Stimulated activated CD8-positive, alpha-beta memory T cell treated with anti-CD3 and anti-CD28 coated beads, Interleukin-4, amount 100 ng/mL, for 48 hours (primary cell): ENCODE measurements at regions not wholly inside any gene's neighbourhood (a gene's known extent, or its start where the extent isn't known, plus 50 kb on each side); places are given as distances from the start of the nearest gene placed in this dataset.
"Not testable (repeated sequence)": the region's sequence is repeated elsewhere in the genome, so short reads cannot be mapped to it uniquely, and the experiment has no call there.

Experiments used
- DNase-seq: peaks from one replicate; pipeline ENCODE4 v3.0.0-alpha.2; 2020

- DNase-seq = no peak
Observed at GRCh38 chr22:48499456-48500425, 1327.9 kb downstream of the BRD1 start.

GRCh38 chr22:48498526-48499331 is 1328.9 kb downstream of the BRD1 start:
- no peak for DNase-seq

GRCh38 chr22:48497743-48498520 is 1329.7 kb downstream of the BRD1 start:
- not testable (repeated sequence) for DNase-seq

DNA sequence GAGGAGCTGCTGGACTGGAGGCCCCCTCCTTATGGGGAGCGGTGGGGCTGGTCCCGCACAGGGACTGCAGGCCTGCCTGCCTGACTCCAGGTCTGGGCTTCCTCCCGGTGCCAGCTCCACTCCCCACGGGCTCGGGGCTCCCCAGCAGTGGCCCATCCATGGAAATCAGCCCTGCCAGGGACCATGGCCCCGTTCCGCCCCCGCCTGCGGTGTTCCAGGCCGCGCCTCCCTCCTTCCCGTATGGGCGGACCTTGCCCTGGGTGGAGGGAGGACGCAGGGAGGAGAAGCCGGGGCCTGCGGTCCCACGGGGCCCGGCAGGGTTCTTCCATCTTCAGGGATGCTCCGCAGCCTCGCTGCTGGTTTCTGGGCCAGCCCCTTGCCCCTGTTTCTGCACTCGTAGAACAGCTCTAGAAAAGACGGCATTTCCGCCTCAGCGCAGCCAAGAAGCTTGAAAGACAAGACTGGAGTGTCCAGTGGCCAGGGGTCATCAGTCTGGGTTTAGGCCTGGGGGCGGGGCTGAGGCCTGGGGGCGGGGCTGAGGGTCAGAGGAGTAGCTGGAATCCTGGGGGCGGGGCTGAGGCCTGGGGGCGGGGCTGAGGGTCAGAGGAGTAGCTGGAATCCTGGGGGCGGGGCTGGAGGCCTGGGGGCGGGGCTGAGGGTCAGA is 1330.6 kb downstream of the BRD1 start:
- DNase-seq = no peak

GRCh38 chr22:48496226-48496845 is 1331.3 kb downstream of the BRD1 start:
- DNase-seq = no peak

DNA sequence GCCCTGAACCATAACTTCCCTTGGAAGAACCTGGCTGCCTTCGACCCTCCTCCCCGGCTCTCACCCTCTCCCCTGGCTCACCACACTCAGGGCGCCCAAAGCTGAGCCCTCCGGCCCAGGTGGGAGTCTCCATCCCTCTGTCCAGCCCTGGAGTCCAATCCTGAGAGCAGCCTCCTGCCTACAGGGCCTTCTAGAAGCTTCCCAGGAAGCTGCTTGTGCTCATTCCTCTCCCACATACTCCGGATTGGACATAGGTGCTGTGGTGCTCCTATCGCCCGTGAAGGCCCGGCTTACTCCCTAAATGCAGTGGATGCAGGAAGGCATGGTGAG is 1332.0 kb downstream of the BRD1 start:
- no peak for DNase-seq

- no peak for DNase-seq
Observed at GRCh38 chr22:48494968-48495750, 1332.5 kb downstream of the BRD1 start.

DNA sequence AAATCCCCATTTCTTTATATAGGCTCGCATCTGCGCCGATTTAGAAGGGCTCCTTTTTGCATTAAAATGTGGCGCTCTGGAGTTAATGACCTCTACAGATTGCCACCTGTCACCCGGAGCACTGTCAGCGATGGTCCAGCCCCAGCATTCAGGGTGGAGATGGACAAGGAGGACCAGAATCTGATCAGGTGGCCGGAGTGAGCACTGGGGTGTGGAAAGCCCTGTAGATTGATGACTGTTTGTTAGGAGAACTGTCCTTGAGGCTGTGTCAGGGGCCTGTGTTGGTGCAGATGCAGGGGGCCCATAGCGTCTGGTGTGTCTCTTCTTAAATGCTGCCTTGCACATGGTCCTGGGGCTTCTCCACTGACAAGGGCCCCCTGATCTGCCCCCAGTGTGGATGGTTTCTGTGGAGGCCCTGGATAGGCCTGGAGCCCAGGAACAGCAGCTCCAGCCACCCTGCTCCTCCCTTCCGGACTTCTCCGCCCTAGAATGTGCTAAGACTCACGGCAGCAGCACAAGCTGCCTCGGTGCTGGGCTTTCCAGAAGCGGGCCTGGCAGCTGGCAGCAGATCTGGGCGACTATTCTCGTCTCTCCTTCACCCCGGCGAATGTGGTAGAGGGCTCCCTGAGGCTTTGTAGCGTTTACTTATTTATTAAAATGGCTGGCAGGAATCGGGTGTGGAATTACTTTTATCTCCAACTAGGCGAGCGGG is 1333.3 kb downstream of the BRD1 start:
- no peak for DNase-seq

DNA sequence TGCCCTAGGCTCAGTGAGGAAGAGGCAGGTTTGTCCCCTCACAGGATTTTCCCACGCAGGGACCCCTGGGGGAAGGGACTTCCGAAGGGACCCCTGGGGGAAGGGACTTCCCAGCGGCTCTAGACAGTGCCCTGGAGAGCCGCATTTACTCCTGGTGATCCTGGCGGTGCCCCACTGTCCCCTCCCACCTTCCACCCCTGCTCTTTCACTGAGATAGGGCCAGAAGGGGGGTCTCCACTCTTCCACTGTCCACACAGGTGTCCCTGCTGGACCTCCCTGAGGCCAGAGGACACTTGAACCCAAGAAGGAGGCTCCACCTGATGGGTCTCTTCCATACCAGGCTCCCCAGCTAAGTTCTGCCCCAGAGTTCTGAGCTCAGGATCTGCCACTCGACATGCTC is 1333.9 kb downstream of the BRD1 start:
- no peak for DNase-seq

- peak; percentile 53 for DNase-seq
Observed at GRCh38 chr22:48492366-48493320, 1335.0 kb downstream of the BRD1 start.

DNA sequence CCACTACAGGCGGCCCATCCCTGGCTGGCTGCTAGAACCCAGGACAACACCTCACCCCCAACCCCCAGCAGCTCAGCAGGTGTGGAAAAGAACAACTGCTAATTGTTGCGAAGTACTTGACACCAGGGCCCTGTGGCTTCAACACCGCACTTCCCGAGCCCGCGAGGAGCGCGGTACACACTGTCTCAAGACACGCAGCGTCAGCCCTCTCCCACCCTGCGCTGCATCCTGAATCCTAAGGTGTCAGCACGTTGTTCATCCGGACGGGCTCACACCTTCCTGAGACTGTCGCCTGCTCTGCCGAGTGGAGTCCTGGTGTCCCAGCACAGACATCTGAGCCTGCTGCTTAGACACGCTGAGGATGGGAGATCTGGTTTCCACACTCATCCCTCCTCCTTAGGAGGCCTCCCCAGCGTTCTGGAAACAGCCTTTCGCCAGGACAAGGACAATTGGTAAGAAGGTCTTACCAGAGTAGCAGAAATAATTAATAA is 1336.2 kb downstream of the BRD1 start:
- DNase-seq = no peak

- no peak for DNase-seq
Observed at GRCh38 chr22:48490500-48491411, 1336.9 kb downstream of the BRD1 start.

DNA sequence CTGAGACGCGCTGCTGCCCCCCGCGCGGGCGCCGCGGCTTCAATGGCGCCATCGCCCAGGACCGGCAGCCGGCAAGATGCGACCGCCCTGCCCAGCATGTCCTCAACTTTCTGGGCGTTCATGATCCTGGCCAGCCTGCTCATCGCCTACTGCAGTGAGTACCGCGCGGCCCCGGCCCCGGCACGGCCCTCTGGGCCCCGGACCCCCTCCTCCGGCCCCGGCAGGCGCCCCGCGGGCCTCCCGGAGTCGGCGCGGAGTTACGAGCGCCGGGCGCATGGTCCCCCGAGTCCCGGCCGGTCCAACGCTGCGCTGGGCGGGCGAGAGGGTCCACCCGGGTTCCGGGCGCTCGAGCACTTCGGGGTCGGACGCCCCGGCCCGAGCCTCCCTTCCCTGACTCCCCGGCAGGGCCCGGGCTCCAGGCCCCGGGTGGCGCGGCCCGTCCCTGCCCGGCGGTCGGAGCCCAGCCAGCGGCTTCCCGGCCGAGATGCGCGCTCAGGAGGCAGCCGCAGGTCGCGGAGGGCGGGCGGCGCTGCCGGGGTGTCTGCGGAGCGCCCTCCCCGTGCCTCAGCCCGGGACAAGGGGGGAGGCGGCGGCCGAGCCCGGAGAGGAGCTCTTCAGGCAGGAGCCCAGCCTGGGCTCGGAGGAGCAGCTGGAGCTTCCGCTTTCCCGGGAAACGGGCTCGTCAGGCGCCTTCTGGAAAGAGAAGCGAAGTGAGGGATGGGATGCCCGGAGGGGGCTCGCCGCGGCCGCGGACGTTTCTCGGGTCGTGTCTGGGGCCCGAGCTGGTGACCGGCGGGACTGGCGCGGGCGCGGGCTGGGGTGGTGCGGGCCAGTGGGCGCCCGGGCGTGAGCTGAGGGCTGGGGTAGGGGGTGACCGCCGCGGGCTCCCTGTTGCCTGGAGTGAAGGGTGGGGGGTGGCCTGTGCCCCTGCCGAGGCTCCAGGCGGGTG is 1337.8 kb downstream of the BRD1 start:
- no peak for DNase-seq

- DNase-seq = no peak
Observed at GRCh38 chr22:48488611-48489511, 1338.8 kb downstream of the BRD1 start.

DNA sequence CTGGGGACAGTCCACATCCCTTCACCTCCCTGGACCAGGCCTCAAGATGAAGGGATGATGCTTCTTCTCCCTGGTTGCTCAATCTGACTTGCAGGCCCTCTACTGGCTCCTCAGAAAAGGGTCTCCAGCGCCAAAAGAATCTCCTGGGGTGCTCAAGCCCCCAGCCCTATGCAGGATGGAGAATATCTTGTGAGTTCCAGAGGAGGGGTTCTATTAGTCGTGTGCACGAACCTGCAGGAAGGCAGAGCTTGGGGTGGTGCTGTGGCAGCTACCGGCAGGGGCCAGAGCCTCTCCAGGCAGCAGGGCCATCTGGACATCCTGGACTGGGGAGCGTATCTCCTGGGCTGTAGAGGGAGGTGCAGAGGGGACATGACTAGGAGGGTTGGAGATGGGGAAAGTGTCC is 1339.5 kb downstream of the BRD1 start:
- no peak for DNase-seq

DNA sequence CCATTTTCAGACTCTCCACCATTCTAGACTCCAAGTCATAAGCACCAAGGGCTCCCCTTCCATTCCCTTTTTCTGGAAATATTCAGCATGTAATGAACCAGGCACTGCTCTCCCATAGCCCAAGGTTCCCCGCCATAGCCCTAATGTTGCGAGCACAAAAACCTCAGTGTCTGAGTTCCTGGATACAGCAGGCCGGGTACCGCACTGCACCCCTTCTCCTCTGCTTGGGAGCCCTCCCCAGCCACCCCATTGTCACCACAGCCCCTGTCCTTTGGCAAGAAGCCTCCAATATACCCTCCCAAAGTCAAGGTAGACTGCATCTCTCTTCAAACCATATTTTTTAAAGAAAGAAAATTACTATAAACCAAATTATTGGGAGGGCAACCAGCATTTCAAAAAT is 1341.1 kb downstream of the BRD1 start:
- DNase-seq = no peak
